ENCODE measurements at regions not wholly inside any gene's neighbourhood (a gene's known extent, or its start where the extent isn't known, plus 50 kb on each side); places are given as distances from the start of the nearest gene placed in this dataset.
"Not testable (repeated sequence)": the region's sequence is repeated elsewhere in the genome, so short reads cannot be mapped to it uniquely, and the experiment has no call there.

DNA sequence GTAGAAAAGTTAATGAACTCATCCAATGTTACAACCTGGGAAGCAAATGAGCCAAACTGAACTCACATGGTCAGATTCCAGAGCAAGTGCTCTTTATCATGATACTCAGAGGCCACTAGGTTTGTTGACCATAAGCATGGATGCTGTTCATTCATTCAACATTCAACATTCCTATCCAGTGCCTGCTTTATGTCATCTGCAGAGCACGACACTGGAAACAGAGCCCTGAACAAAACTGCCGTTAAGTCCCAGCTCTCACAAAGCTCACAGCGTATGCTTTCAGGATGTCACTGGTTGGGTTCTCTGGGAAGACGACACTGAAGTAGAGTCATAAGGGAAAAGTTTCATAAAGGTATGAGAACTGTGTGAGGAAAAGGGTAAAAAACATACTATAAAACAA lies 105.8 kb upstream of the TRIM77 start:
- H3K9me3 ChIP-seq (ENCODE audit: low read depth): no peaks in the 10 kb centered on the region
- H3F3A ChIP-seq (ENCODE audit: insufficient read depth): no peaks in the 10 kb centered on the region
- 35 to 49% methylated on average over 4 of the region's 4 CpGs for WGBS, 2 experiments (ENCODE audit: low coverage in 1 of 2, low lambda C conversion rate in 2 of 2, missing lambda C conversion rate in 2 of 2)
- no peak overlapping the region for H3K4me2 ChIP-seq (ENCODE audit: unreplicated experiment)
- H3K9me2 ChIP-seq (ENCODE audit: insufficient read depth): no peaks in the 10 kb centered on the region
- H3K9ac ChIP-seq: no peak overlapping the region
- no peak for TF ChIP-seq EZH2phosphoT487 (IDR thresholded peaks at IDR 0.05; ENCODE audit: insufficient read depth, low read depth)
- no peak for TF ChIP-seq EZH2 (IDR thresholded peaks at IDR 0.05; ENCODE audit: insufficient read depth, poor library complexity, severe bottlenecking)
- no peaks in the 10 kb centered on the region for H3K27me3 ChIP-seq (replicated peaks; ENCODE audit: insufficient read depth)
- in situ Hi-C loops (cut with MboI): loop anchor here (25.0 kb wide), 2 partner anchors 267 to 492 kb away; no protein-coding TSS in a partner anchor
- no peaks in the 10 kb centered on the region for H3K79me2 ChIP-seq (ENCODE audit: insufficient read depth)
- no peaks in the 10 kb centered on the region for H4K20me1 ChIP-seq (ENCODE audit: insufficient read depth)
- no peaks in the 10 kb centered on the region; the same call in 1 of the 2 replicates for H3K4me1 ChIP-seq (ENCODE audit: insufficient read depth)
- H3K27ac ChIP-seq: no peak overlapping the region
- H3K36me3 ChIP-seq (ENCODE audit: low read depth): no peaks in the 10 kb centered on the region
- no peak overlapping the region for H2AFZ ChIP-seq
- no peak for DNase-seq
- H3K4me3 ChIP-seq: no peak overlapping the region

DNA sequence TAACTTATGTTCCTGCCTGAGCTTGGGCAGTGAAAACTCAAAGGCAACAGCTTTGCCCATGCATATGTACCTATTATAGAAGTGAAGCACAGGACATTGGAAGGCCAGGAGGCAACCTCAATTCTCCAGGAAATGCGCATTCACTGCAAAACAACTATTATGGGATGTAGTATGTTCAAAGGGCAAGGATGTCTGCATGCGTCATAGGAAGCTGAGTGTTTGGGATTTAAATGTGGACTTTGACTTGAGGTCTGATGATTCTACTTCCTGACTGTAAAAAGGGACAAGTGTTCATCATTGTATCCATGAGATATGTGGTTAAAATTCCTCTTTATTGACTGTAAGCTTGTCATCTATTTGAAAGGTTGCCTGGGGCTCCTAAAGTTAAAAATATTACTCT lies 103.3 kb upstream of the TRIM77 start:
- H3K9ac ChIP-seq: peak overlapping the region; percentile 32; the same call in 1 of the 2 replicates
- H4K20me1 ChIP-seq (ENCODE audit: insufficient read depth); H3K9me3 ChIP-seq (ENCODE audit: low read depth); H3K36me3 ChIP-seq (ENCODE audit: low read depth); H3K27me3 ChIP-seq (replicated peaks; ENCODE audit: insufficient read depth); H3K9me2 ChIP-seq (ENCODE audit: insufficient read depth); H3F3A ChIP-seq (ENCODE audit: insufficient read depth); H3K4me2 ChIP-seq (ENCODE audit: unreplicated experiment); H3K4me3 ChIP-seq; H3K4me1 ChIP-seq (ENCODE audit: insufficient read depth); H3K79me2 ChIP-seq (ENCODE audit: insufficient read depth): not testable (repeated sequence)
- in situ Hi-C loops (cut with MboI): loop anchor here (25.0 kb wide), 2 partner anchors 270 to 495 kb away; no protein-coding TSS in a partner anchor
- H2AFZ ChIP-seq: peak overlapping the region; percentile 47; the same call in 1 of the 2 replicates
- peak; percentile 56 for DNase-seq
- peak overlapping the region; percentile 65 for H3K27ac ChIP-seq
- WGBS, 2 experiments (ENCODE audit: low coverage in 1 of 2, low lambda C conversion rate in 2 of 2, missing lambda C conversion rate in 2 of 2): 56 to 59% methylated on average over 2 of the region's 2 CpGs

DNA sequence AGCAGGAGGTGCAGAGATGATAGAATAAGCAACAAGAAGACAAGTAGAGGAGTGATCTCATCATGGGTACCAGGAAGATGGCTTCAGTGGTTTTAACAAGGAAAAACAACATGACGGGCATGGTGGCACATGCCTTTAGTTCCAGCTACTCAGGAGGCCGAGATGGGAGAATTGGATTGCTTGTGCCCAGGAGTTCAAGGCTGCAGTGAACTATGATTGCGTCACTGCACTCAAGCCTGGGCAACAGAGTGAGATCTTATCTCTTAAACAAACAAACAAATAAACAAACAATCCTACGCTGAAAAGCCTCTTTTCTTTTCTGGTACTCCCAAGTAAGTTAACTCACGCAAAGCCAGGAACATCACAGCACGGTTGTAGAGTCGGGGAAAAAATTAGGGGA lies 102.6 kb upstream of the TRIM77 start:
- H3K4me3 ChIP-seq; H3K9me2 ChIP-seq (ENCODE audit: insufficient read depth); H3F3A ChIP-seq (ENCODE audit: insufficient read depth); H3K9me3 ChIP-seq (ENCODE audit: low read depth); H2AFZ ChIP-seq; H3K4me2 ChIP-seq (ENCODE audit: unreplicated experiment); H3K36me3 ChIP-seq (ENCODE audit: low read depth); H3K9ac ChIP-seq; H4K20me1 ChIP-seq (ENCODE audit: insufficient read depth); H3K4me1 ChIP-seq (ENCODE audit: insufficient read depth); H3K27me3 ChIP-seq (replicated peaks; ENCODE audit: insufficient read depth); H3K79me2 ChIP-seq (ENCODE audit: insufficient read depth); DNase-seq: not testable (repeated sequence)
- peak overlapping the region; percentile 65 for H3K27ac ChIP-seq
- 71% methylated on average over 7 of the region's 7 CpGs for WGBS, 2 experiments (ENCODE audit: low coverage in 1 of 2, low lambda C conversion rate in 2 of 2, missing lambda C conversion rate in 2 of 2)
- in situ Hi-C loops (cut with MboI): loop anchor here (25.0 kb wide), 2 partner anchors 270 to 495 kb away; no protein-coding TSS in a partner anchor

DNA sequence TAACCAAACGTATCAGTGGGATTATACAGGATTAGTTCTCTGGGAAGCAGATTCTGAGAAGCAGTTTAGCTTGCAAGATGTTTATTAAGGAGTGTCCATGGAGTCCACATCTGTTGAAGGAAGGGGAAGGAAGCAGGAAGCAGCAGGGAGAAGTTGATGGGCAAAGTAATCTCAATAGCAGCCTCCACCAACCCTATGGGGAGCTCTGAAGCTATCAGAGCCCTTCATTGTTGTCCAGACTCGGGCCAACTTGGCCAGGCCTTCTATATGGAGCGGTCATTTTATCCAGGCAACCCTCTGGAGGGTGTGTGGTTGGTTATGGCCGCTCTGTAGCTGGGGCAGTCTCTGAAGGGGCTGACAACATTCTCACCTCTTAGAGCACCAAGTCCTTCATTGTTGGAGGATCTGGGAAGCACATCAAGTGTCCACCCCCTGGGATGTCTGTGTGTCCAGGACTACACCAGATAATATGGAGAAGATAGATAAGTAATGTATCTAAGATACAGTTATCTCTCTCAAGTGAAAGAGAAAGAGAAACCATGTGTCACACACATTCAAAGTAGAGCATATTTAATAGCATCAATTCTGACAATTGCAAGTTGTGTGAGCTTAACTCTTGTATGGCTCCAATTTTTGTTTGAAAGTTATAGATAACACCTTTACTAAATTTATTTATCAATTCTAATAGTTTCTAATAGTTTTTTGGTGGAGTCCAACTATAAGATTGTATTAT lies 101.7 kb upstream of the TRIM77 start:
- Histone ChIP-seq H3K9me2 (ENCODE audit: insufficient read depth) (no peaks in the 10 kb centered on the region), H3K4me1 (ENCODE audit: insufficient read depth) (no peaks in the 10 kb centered on the region; the same call in 1 of the 2 replicates), H3K4me2 (ENCODE audit: unreplicated experiment) (no peak overlapping the region), H3K9ac (no peak overlapping the region), H3K9me3 (ENCODE audit: low read depth) (no peaks in the 10 kb centered on the region), H2AFZ (no peak overlapping the region), H3K79me2 (ENCODE audit: insufficient read depth) (no peaks in the 10 kb centered on the region), H4K20me1 (ENCODE audit: insufficient read depth) (no peaks in the 10 kb centered on the region), H3K27me3 (replicated peaks; ENCODE audit: insufficient read depth) (no peaks in the 10 kb centered on the region), H3K36me3 (ENCODE audit: low read depth) (no peaks in the 10 kb centered on the region), H3K27ac (no peak overlapping the region), H3K4me3 (no peak overlapping the region), H3F3A (ENCODE audit: insufficient read depth) (no peaks in the 10 kb centered on the region)
- no peak for TF ChIP-seq EZH2 (IDR thresholded peaks at IDR 0.05; ENCODE audit: insufficient read depth, poor library complexity, severe bottlenecking)
- TF ChIP-seq EZH2phosphoT487 (IDR thresholded peaks at IDR 0.05; ENCODE audit: insufficient read depth, low read depth): no peak
- WGBS, 2 experiments (ENCODE audit: low coverage in 1 of 2, low lambda C conversion rate in 2 of 2, missing lambda C conversion rate in 2 of 2): 53 to 54% methylated on average over 4 of the region's 4 CpGs
- in situ Hi-C loops (cut with MboI): loop anchor here (25.0 kb wide), 2 partner anchors 271 to 496 kb away; no protein-coding TSS in a partner anchor
- no peak for DNase-seq

All from GM23248 (cell line).